A549 (cell line): ENCODE measurements at regions not wholly inside any gene's neighbourhood (a gene's known extent, or its start where the extent isn't known, plus 50 kb on each side); places are given as distances from the start of the nearest gene placed in this dataset.

Source experiments
- ATAC-seq, 2 experiments: fragments of 200-7000 bp in 1 of 2; fragments of >200 bp in 1 of 2; cut with Nextera tagmentation in 1 of 2; cut with Tn5 transposase in 1 of 2; 3 replicates each; pipeline versions ENCODE4 v1.8.0 to v1.9.1; 2018 to 2020; ENCODE audit warnings: mild to moderate bottlenecking in 1 of 2, moderate library complexity in 1 of 2
- CTCF ChIA-PET: fragments of 300-600 bp; sonication (Branson Sonifier 250); formaldehyde crosslinking; extraction: SDS; loops from one replicate; lab custom pipeline; 2021; ENCODE audit warnings: antibody characterized with exemption, inconsistent platforms; lab: Yijun Ruan, JAX
- POLR2A ChIA-PET: fragments of 350-600 bp; formaldehyde crosslinking; extraction: SDS; loops from one replicate; lab custom pipeline; 2021; ENCODE audit warnings: antibody characterized with exemption, inconsistent platforms; lab: Yijun Ruan, JAX
- DNase-seq, 2 experiments: peaks; one replicate each; pipeline versions ENCODE4 v3.0.0 to v3.0.0-alpha.2; 2011 to 2016; ENCODE audit warnings: low read depth in 1 of 2, low spot score in 1 of 2
- FAIRE-seq: peaks from 2 replicates; lab custom pipeline; 2011; peaks lifted over from hg19 to GRCh38; lab: Jason Lieb, UNC
- H3K27ac ChIP-seq, 2 experiments: fragments of >200 bp; sonication (Bioruptor Twin); formaldehyde crosslinking; 3 replicates each; pipeline ENCODE4 v1.5.1; 2016 to 2017
- H3K4me1 ChIP-seq: fragments of >200 bp; sonication (Bioruptor Twin); formaldehyde crosslinking; 3 replicates; pipeline ENCODE4 v1.6.1; 2016
- H3K4me2 ChIP-seq: fragments of >200 bp; sonication (Bioruptor Twin); formaldehyde crosslinking; 3 replicates; pipeline ENCODE4 v1.6.1; 2016
- H3K4me3 ChIP-seq: fragments of >200 bp; sonication (Bioruptor Twin); formaldehyde crosslinking; 3 replicates; pipeline ENCODE4 v1.5.1; 2016
- H3K9me3 ChIP-seq: fragments of >200 bp; sonication (Bioruptor Twin); formaldehyde crosslinking; 3 replicates; pipeline ENCODE4 v1.6.1; 2016
- BHLHE40 ChIP-seq: IDR thresholded peaks from 2 replicates; pipeline ENCODE4 v1.6.1; 2012; ENCODE audit warnings: low read depth, low read length, inconsistent platforms
- CBX8 ChIP-seq: fragments of 200-600 bp; sonication (generic); IDR thresholded peaks from 2 replicates; pipeline ENCODE4 v1.6.1; 2016
- CEBPB ChIP-seq, 2 experiments: fragments of >200 bp in 1 of 2; sonication (Bioruptor Twin) in 1 of 2; formaldehyde crosslinking in 1 of 2; IDR thresholded peaks; 2 replicates each; pipeline ENCODE4 v1.6.1; 2012 to 2016
- CHD2 ChIP-seq: fragments of 150-350 bp; IDR thresholded peaks from 2 replicates; pipeline ENCODE4 v1.6.1; 2014; ENCODE audit warnings: low read length; ENCODE audit not compliant: partially characterized antibody
- CHD4 ChIP-seq: fragments of 200-600 bp; sonication (generic); IDR thresholded peaks from 2 replicates; pipeline ENCODE4 v1.6.1; 2016; ENCODE audit warnings: antibody characterized with exemption, mild to moderate bottlenecking, borderline replicate concordance
- ELK1 ChIP-seq: fragments of 150-350 bp; IDR thresholded peaks from 2 replicates; pipeline ENCODE4 v1.6.1; 2014; ENCODE audit warnings: low read depth, mild to moderate bottlenecking, low read length
- ESRRA ChIP-seq: fragments of 150-350 bp; IDR thresholded peaks from 2 replicates; pipeline ENCODE4 v1.6.1; 2014; ENCODE audit warnings: mild to moderate bottlenecking, low read length, borderline replicate concordance
- FOSL2 ChIP-seq, 2 experiments: fragments of 450-650 bp in 1 of 2; fragments of >200 bp in 1 of 2; sonication (Bioruptor Twin) in 1 of 2; formaldehyde crosslinking; IDR thresholded peaks; 2 replicates each; pipeline versions ENCODE4 v1.5.0 to v1.6.1; 2016 to 2020; ENCODE audit warnings: mild to moderate bottlenecking in 1 of 2, moderate library complexity in 1 of 2
- GATA3 ChIP-seq: IDR thresholded peaks from 2 replicates; pipeline ENCODE4 v1.6.1; 2012; ENCODE audit warnings: borderline replicate concordance
- HDAC2 ChIP-seq: fragments of 200-600 bp; sonication (generic); IDR thresholded peaks from 2 replicates; pipeline ENCODE4 v1.6.1; 2016
- HEYL ChIP-seq: fragments of 250-450 bp; sonication (Bioruptor Pico); IDR thresholded peaks from 2 replicates; pipeline ENCODE4 v1.8.0; 2021; ENCODE audit warnings: mild to moderate bottlenecking, moderate library complexity
- JUN ChIP-seq, 2 experiments: fragments of >200 bp; sonication (Bioruptor Twin); formaldehyde crosslinking; IDR thresholded peaks; 2 replicates in 1 of 2; 3 replicates in 1 of 2; pipeline ENCODE4 v1.6.1; 2016 to 2017
- JUNB ChIP-seq: fragments of >200 bp; sonication (Bioruptor Twin); formaldehyde crosslinking; IDR thresholded peaks from 2 replicates; pipeline ENCODE4 v1.6.1; 2016
- MAZ ChIP-seq: fragments of 150-350 bp; IDR thresholded peaks from 2 replicates; pipeline ENCODE4 v1.6.1; 2014; ENCODE audit warnings: antibody characterized with exemption, low read depth, low read length, borderline replicate concordance
- MYC ChIP-seq: IDR thresholded peaks from 2 replicates; pipeline ENCODE4 v1.6.1; 2012; ENCODE audit warnings: mild to moderate bottlenecking, inconsistent platforms, low read length, improper control_type of control experiment, borderline replicate concordance
- NPAS2 ChIP-seq: fragments of 250-450 bp; sonication (Bioruptor Pico); IDR thresholded peaks from 2 replicates; pipeline ENCODE4 v1.8.0; 2022; ENCODE audit warnings: mild to moderate bottlenecking, moderate library complexity, borderline replicate concordance
- PBX3 ChIP-seq: IDR thresholded peaks from 2 replicates; pipeline ENCODE4 v1.6.1; 2012
- PHF8 ChIP-seq: fragments of 200-600 bp; sonication (generic); IDR thresholded peaks from 2 replicates; pipeline ENCODE4 v1.6.1; 2016; ENCODE audit warnings: low read depth, mild to moderate bottlenecking, antibody characterized with exemption, moderate library complexity, borderline replicate concordance
- POLR2AphosphoS2 ChIP-seq: conservative IDR thresholded peaks from 2 replicates; pipeline ENCODE4 v1.6.1; 2012; ENCODE audit warnings: low read length, improper control_type of control experiment, inconsistent platforms
- RNF2 ChIP-seq: fragments of 200-600 bp; sonication (generic); IDR thresholded peaks from 2 replicates; pipeline ENCODE4 v1.6.1; 2016; ENCODE audit warnings: low read depth, mild to moderate bottlenecking, antibody characterized with exemption, moderate library complexity, borderline replicate concordance
- SMC3 ChIP-seq: fragments of >200 bp; sonication (Bioruptor Twin); formaldehyde crosslinking; IDR thresholded peaks from 3 replicates; pipeline ENCODE4 v1.6.1; 2018; ENCODE audit warnings: inconsistent platforms
- TFCP2L1 ChIP-seq: fragments of 250-450 bp; sonication (Bioruptor Pico); IDR thresholded peaks from 2 replicates; pipeline ENCODE4 v1.5.0; 2021; ENCODE audit warnings: mild to moderate bottlenecking
- USF2 ChIP-seq: fragments of 450-650 bp; IDR thresholded peaks from 2 replicates; pipeline ENCODE4 v1.6.1; 2014; ENCODE audit warnings: antibody characterized with exemption
- ZC3H11A ChIP-seq: fragments of 450-650 bp; IDR thresholded peaks from 2 replicates; pipeline ENCODE4 v1.6.1; 2014; ENCODE audit warnings: antibody characterized with exemption, mild to moderate bottlenecking
- ZFP36 ChIP-seq: fragments of 450-650 bp; IDR thresholded peaks from 2 replicates; pipeline ENCODE4 v1.6.1; 2014; ENCODE audit warnings: borderline replicate concordance; ENCODE audit not compliant: partially characterized antibody
- ZNF302 ChIP-seq: fragments of 250-450 bp; sonication (Bioruptor Pico); IDR thresholded peaks from 2 replicates; pipeline ENCODE4 v1.9.0; 2021; ENCODE audit warnings: inconsistent platforms, mild to moderate bottlenecking, moderate library complexity
- WGBS: methylation state at CpG from one replicate; pipeline ENCODE4 v1.1.6; 2017; ENCODE audit errors: missing lambda C conversion rate; 5-methylcytosine and 5-hydroxymethylcytosine counted together

- no peak for ATAC-seq
- no peak overlapping the region for H3K4me3 ChIP-seq
- peaks cover 35% of the 10 kb centered on the region for H3K4me1 ChIP-seq
- H3K27ac ChIP-seq: 0 out of 6 replicates have a peak overlapping the region, but pooled peaks of 1 of the 2 experiments have one; percentile 50
- H3K4me2 ChIP-seq: peak overlapping the region; percentile 25; the same call in 2 of the 3 replicates
- ChIA-PET POLR2A (no interaction called here), CTCF (interaction anchor here (0.7 to 10.2 kb wide), 3 partner anchors 311 to 458 kb away, joined by 3 to 208 read pairs (median 5); partner anchors contain the start of gene EDN1)
- 68% methylated on average over 8 of the region's 8 CpGs for WGBS
- TF ChIP-seq GATA3: no peak
- no peak for TF ChIP-seq USF2
- no peak for TF ChIP-seq PBX3
- TF ChIP-seq ZNF302 (CRISPR knock-in tag): no peak
- TF ChIP-seq NPAS2: no peak
- no peak for TF ChIP-seq HEYL (CRISPR knock-in tag)
- TF ChIP-seq CBX8: no peak
- no peak for TF ChIP-seq BHLHE40
- TF ChIP-seq RNF2: no peak
- TF ChIP-seq SMC3: no peak
- TF ChIP-seq JUN (IDR thresholded peaks at IDR 0.05): no peak
- TF ChIP-seq CEBPB (IDR thresholded peaks at IDR 0.05): no peak
- no peak for FAIRE-seq
- no peaks in the 10 kb centered on the region for H3K9me3 ChIP-seq
- DNase-seq: no peak
Measured at GRCh38 chr6:12608016-12608860, 108.3 kb upstream of the PHACTR1 start.

GRCh38 chr6:12608874-12609273, 107.7 kb upstream of the PHACTR1 start:
- WGBS: 73% methylated on average over 3 of the region's 3 CpGs
- TF ChIP-seq ESRRA: no peak
- Histone ChIP-seq H3K4me3 (no peak overlapping the region), H3K27ac (no peak overlapping the region), H3K9me3 (no peaks in the 10 kb centered on the region), H3K4me2 (no peak overlapping the region), H3K4me1 (peaks cover 29% of the 10 kb centered on the region; the same call in 2 of the 3 replicates)
- FAIRE-seq (no peak), ATAC-seq (no peak), DNase-seq (no peak)
- ChIA-PET CTCF (interaction anchor here (0.5 to 10.2 kb wide), 3 partner anchors 126 to 375 kb away, joined by 3 to 208 read pairs (median 5); partner anchors contain the start of gene EDN1), POLR2A (no interaction called here)

GRCh38 chr6:12609751-12610150, 106.8 kb upstream of the PHACTR1 start:
- DNase-seq (no peak), FAIRE-seq (no peak), ATAC-seq (no peak)
- Histone ChIP-seq H3K4me1 (peaks cover 22% of the 10 kb centered on the region; the same call in 2 of the 3 replicates), H3K27ac (no peak overlapping the region), H3K4me3 (no peak overlapping the region), H3K4me2 (no peak overlapping the region), H3K9me3 (no peaks in the 10 kb centered on the region)
- WGBS: 87% methylated on average over 3 of the region's 3 CpGs
- TF ChIP-seq HDAC2 (no peak), ESRRA (no peak), ZFP36 (no peak)
- POLR2A ChIA-PET: no interaction called here
- CTCF ChIA-PET: interaction anchor here (10.2 kb wide), 1 partner anchor 312 kb away, joined by 208 read pairs; the partner anchor contains the start of gene EDN1

GRCh38 chr6:12610862-12611261, 105.7 kb upstream of the PHACTR1 start:
- 87% methylated on average over 5 of the region's 5 CpGs for WGBS
- CTCF ChIA-PET: interaction anchor here (10.2 kb wide), 1 partner anchor 313 kb away, joined by 208 read pairs; the partner anchor contains the start of gene EDN1
- no peak overlapping the region for H3K27ac ChIP-seq
- DNase-seq: no peak
- no peak overlapping the region for H3K4me3 ChIP-seq
- peaks cover 14% of the 10 kb centered on the region; the same call in 2 of the 3 replicates for H3K4me1 ChIP-seq
- POLR2A ChIA-PET: no interaction called here
- no peak for FAIRE-seq
- ATAC-seq: no peak
- H3K4me2 ChIP-seq: no peak overlapping the region
- H3K9me3 ChIP-seq: no peaks in the 10 kb centered on the region
- TF ChIP-seq ZC3H11A (no peak), ZNF302 (CRISPR knock-in tag) (no peak), MAZ (no peak), POLR2AphosphoS2 (no peak), ZFP36 (no peak), CEBPB (IDR thresholded peaks at IDR 0.05) (no peak), CHD4 (no peak), FOSL2 (IDR thresholded peaks at IDR 0.05) (no peak), FOSL2 (CRISPR knock-in tag; IDR thresholded peaks at IDR 0.05) (no peak), CHD2 (no peak), TFCP2L1 (CRISPR knock-in tag) (no peak), MYC (no peak), JUNB (no peak), PHF8 (no peak), ELK1 (no peak)
